NCI-H1417 (cell line): ENCODE measurements at regions not wholly inside any gene's neighbourhood (a gene's known extent, or its start where the extent isn't known, plus 50 kb on each side); places are given as distances from the start of the nearest gene placed in this dataset.
"Not testable (repeated sequence)": the region's sequence is repeated elsewhere in the genome, so short reads cannot be mapped to it uniquely, and the experiment has no call there.

Experiments
- DNase-seq, 3 experiments: peaks; one replicate each; lab custom pipeline; 2025; lab: John Stamatoyannopoulos, UW

DNA sequence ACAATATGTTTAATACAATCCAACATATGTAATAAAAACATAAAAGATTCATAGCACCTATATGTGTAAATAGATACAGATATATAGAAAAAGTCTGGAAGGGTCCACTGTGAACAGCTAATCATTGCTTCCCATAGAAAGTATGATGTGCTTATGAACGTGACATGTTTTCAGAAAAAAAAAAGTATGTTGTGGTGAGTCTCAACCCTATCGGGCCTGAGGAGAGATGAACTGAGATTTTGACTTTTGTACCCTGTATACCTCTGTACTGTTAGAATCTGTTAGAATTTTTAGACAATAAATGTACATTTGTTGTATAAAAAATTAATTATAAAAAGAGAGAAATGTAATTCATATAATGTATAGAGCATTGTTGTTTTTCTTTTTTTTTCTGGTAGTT lies 56.3 kb upstream of the DHRS4 start:
- not testable (repeated sequence) for DNase-seq

DNA sequence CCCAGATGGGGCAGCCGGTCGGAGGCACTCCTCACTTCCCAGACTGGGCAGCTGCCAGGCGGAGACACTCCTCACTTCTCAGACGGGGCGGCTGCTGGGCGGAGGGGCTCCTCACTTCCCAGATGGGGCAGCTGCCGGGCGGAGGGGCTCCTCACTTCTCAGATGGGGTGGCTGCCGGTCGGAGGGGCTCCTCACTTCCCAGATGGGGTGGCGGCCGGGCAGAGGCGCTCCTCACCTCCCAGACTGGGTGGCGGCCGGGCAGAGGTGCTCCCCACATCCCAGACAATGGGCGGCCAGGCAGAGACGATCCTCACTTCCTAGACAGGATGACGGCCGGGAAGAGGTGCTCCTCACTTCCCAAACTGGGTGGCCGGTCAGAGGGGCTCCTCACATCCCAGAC lies 55.2 kb upstream of the DHRS4 start:
- DNase-seq, result not testable (repeated sequence)

DNA sequence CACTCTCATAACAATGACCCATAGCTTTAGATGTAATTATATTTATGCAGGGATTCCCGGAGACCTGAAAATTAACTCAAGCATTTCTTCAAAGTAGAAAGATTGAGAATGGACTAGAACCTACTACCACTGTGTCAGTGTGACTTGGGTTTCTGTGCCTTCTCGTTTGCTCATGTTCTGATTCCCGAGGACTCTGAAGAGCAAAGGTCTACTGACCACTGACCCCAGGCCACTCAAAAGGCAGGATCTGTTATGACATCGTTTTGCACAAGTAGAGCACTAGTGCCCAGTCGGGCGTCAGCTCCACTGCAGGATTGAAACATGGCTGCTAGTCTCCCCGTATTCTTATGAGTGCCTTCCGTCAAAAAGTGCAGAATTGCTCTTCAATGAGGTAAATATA lies 53.8 kb upstream of the DHRS4 start:
- DNase-seq, result no peak

DNA sequence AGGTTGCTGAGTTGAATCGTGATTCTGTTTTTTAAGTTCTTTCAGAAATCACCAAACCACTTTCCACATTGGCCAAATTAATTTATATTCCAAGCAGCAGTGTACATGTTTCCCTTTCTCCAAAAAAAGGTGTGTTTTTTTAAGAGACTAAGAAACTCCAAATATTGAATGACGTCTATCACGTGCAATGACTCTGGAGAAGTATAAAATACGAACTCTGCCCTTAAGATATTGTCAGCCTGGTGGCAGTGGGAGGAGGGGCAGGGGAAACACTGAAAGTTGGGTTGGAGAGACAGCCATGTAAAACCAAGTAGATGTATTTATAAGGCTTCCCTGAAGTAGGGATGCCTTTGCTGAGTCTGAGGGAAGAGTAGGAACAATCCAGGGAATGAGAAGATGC lies 50.1 kb upstream of the DHRS4 start:
- no peak for DNase-seq
